HG03025 (cell line): ENCODE measurements at regions not wholly inside any gene's neighbourhood (a gene's known extent, or its start where the extent isn't known, plus 50 kb on each side); places are given as distances from the start of the nearest gene placed in this dataset.

Experiments
- ATAC-seq: cut with Tn5 transposase; IDR thresholded peaks from one replicate; pipeline ENCODE4 v1.9.1; 2021; ENCODE audit warnings: mild to moderate bottlenecking, moderate library complexity; ENCODE audit not compliant: unreplicated experiment, low FRiP score

DNA sequence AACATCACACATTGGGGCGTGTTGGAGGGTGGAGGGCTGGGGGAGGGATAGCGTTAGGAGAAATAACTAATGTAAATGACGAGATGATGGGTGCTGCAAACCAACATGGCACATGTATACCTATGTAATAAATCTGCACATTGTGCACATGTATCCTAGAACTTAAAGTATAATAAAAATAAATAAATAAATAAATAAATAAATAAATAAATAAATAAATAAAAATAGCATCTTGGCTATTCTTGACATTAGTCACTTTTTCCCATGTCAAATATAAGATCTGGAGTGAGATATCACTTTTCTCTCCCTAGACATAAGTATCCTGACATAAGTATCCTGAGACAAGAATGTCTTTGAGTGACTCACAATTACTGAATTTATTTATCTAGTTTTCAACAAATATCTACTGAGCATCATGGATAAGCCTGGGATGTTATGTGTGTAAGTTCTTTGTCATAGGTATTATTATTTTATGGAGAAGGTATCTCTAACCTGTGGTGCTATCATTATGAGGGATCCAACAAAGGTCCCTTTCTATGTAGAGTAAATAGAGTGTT lies 691.3 kb downstream of the SORCS1 start:
- ATAC-seq = no peak

DNA sequence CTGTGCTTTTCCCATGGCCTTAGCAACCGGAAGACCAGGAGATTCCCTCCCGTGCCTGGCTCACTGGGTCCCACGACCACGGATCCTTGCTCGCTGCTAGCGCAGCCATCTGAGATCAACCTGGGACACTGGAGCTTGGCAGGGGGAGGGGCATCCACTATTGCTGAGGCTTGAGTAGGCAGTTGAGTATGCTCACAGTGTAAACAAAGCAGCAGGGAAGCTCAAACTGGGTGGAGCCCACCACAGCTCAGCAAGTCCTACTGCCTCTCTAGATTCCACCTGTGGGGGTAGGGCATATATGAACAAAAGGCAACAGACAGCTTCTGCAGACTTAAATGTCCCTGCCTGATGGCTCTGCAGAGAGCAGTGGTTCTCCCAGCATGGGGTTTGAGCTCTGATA lies 697.0 kb downstream of the SORCS1 start:
- ATAC-seq = no peak

DNA sequence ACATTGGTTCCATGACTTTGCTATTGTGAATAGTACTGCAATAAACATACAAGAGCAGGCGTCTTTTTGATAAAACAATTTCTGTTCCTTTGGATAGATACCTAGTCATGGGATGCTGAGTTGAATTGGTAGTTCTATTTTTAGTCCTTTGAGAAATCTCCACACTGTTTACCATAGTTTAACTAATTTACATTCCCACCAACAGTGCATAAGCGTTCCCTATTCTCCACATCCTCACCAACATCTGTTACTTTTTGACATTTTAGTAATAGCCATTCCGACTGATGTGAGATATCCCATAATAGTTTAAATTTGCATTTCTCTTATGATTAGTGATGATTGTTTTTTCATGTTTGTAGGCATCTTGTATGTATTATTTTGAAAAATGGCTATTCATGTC lies 707.0 kb downstream of the SORCS1 start:
- no peak for ATAC-seq

DNA sequence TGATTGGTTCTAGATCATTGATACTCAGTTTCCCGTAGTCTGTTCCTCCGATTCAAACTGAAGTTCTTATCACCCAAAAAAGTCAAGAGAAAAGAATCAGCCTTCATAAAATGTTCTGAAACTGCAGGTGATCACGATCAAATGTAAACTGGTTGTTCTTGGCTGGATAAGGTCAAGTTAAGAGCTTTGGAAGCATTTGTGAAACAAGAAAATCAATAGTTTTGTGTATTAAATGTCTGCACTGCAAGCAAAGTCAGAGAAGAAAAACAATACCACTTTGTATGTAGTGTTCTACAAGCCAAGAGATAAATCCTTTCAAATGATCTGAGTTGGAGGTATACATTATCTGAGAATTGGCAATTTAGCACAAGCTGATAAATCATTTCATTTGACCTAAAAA lies 710.3 kb downstream of the SORCS1 start:
- ATAC-seq = no peak

GRCh38 chr10:106450966-106451365 lies 713.5 kb downstream of the SORCS1 start:
- ATAC-seq = no peak

DNA sequence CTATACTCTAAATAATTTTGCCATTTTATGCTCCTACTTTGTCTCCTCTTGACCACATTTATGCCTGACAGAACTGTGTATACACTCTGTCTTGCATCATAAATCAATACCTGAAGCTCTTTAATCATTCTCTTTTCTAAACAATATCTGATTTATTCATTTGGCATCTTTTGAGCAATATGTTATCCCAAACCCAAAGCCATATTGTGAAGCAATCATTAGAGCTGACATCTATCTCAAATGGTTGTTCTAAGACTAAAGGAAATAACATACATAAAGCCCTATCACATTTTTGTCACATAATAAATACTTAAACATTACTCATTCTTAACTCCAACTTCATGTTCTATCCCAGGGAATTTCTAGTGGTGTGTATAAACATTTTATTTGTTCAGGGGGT lies 717.6 kb downstream of the SORCS1 start:
- no peak for ATAC-seq

GRCh38 chr10:106442223-106442622 lies 722.3 kb downstream of the SORCS1 start:
- ATAC-seq = no peak

GRCh38 chr10:106440767-106441166 lies 723.7 kb downstream of the SORCS1 start:
- no peak for ATAC-seq

- no peak for ATAC-seq
Observed at GRCh38 chr10:106440355-106440754, 724.2 kb downstream of the SORCS1 start.

GRCh38 chr10:106439366-106439765 lies 725.1 kb downstream of the SORCS1 start:
- no peak for ATAC-seq

DNA sequence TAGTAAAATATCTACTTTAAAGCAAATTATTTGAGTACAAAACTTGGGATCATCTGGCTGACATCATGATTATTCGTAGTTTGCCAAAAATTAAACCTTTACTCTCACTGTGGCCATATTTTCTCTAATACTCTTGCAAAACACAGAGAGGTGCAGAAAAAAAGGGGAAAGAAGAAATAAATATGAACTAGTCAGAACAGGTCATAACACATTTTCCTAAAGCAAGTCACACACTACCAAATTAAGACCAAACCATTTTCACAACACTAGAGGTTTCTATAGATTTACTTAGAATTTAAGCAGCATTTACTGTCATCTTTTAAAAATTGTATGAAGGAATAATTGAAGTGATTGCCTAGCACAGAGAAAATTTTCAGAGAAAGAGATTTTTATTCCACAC lies 726.1 kb downstream of the SORCS1 start:
- no peak for ATAC-seq

DNA sequence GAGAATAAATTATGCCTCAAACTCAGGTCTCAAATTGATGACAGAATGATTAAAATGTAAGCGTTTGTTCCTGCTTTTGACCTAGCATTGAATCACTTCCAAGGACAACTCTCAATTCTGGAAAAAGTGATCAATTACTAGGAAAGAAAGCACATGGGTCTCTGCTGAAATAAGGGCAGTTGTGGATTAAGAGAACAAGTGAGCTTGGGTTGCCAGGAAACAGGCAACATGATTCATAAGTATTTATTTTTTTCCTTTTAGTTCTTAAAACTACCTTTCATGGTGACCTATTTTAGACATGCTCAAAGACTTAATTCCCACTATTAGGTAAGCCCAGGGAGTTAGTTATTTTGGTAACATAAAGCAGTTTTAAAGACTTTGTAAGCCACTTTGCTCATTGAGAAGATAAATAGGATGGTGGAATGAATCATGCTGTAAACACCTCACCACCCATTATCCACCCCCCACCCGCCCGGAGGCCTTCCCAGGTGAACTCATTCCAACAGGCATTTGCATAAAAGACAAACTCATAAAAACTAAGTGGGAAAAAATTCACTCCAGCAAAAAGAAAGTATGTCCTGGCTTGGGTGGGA lies 728.3 kb downstream of the SORCS1 start:
- no peak for ATAC-seq

- no peak for ATAC-seq
Observed at GRCh38 chr10:106435081-106435480, 729.4 kb downstream of the SORCS1 start.

DNA sequence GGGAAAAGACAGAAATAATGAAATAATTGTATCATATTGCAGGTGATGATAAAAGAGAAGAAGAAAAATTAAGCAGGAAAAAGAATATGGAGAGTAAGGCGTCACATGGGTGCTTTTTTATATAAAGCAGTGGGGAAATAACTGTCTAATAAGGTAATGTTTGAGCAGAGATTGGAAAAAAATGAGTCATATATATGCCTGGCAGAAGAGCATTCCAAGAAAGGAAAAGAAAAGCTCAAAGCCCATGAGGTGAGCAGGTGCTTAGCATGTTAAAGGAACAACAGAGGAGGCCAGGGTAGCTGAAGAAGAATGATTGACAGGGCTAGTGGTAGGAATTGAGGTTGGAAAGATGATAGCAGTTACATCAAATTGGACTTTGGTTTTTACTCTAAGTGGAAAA lies 739.5 kb downstream of the SORCS1 start:
- no peak for ATAC-seq

- no peak for ATAC-seq
Observed at GRCh38 chr10:106424054-106424453, 740.5 kb downstream of the SORCS1 start.

DNA sequence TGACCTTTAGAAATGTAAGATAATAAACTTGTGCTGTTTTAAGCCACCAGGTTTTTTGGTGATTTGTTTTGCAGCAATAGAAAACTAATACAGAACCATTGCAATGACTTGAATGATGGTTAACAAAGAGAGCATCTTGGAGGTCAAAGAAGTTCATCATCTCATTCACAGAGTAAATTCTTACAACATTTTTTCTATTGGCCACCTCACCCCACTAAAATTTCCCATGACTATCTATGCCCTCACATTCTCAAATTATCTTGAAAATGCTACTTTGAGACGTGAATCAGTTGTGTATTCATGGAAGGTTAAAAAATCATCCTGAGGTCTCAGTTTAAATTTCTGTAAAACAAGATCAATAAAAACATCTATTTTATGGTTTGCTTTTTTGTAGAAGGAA lies 754.2 kb downstream of the SORCS1 start:
- ATAC-seq = no peak

GRCh38 chr10:106405141-106405540 lies 759.4 kb downstream of the SORCS1 start:
- no peak for ATAC-seq

- no peak for ATAC-seq
Observed at GRCh38 chr10:106402458-106402857, 762.0 kb downstream of the SORCS1 start.

GRCh38 chr10:106401967-106402366 lies 762.5 kb downstream of the SORCS1 start:
- ATAC-seq = no peak

DNA sequence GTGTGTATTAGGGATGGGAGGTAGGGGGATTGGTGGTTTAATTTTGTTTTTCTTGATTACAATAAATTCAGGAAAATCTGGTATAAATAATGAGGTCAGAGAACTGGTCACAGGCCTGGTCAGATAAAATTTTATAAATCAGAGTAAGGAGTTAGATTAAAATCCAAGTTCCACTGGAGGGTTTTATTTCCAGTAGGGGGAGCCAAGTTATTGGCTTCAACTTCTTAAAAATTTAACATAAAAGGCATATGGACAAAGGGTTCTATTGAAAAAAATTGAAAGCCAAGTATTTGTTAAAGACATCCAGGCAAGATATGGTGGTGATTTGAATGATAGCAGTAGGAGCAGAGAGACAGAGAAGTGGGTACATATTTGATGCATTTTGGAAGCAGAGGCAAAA lies 763.3 kb downstream of the SORCS1 start:
- no peak for ATAC-seq

- ATAC-seq = no peak
Observed at GRCh38 chr10:106399112-106399511, 765.4 kb downstream of the SORCS1 start.

- ATAC-seq = no peak
Observed at GRCh38 chr10:106396192-106396591, 768.3 kb downstream of the SORCS1 start.
